Upper lobe of left lung (tissue), 6 donors: ENCODE measurements at regions not wholly inside any gene's neighbourhood (a gene's known extent, or its start where the extent isn't known, plus 50 kb on each side); places are given as distances from the start of the nearest gene placed in this dataset.
"Not testable (repeated sequence)": the region's sequence is repeated elsewhere in the genome, so short reads cannot be mapped to it uniquely, and the experiment has no call there.

ENCODE experiments used
- ATAC-seq, 2 donors: fragments of 200-7000 bp; cut with Tn5 transposase; one replicate each; pipeline ENCODE4 v1.9.1; 2022; ENCODE audit warnings: mild to moderate bottlenecking in 2 of 2, moderate library complexity in 2 of 2; ENCODE audit not compliant: low FRiP score in 2 of 2
- DNase-seq, 2 donors: peaks; one replicate each; pipeline ENCODE4 v3.0.0-alpha.2; 2019 to 2020
- H3K27ac ChIP-seq, 4 donors: fragments of 200-600 bp; sonication (generic); one replicate each; pipeline ENCODE4 v1.5.1; 2016 to 2019
- H3K27me3 ChIP-seq, 4 donors: fragments of 200-600 bp; sonication (generic); one replicate each; pipeline ENCODE4 v1.5.1; 2017 to 2019
- H3K36me3 ChIP-seq, 4 donors: fragments of 200-600 bp; sonication (generic); one replicate each; pipeline ENCODE4 v1.5.1; 2016 to 2019
- H3K4me1 ChIP-seq, 4 donors: fragments of 200-600 bp; sonication (generic); one replicate each; pipeline ENCODE4 v1.5.1; 2018 to 2019
- H3K4me3 ChIP-seq, 4 donors: fragments of 200-600 bp; sonication (generic); one replicate each; pipeline ENCODE4 v1.5.1; 2017 to 2019; ENCODE audit warnings: mild to moderate bottlenecking in 2 of 4, moderate library complexity in 1 of 4
- H3K9me3 ChIP-seq, 4 donors: fragments of 200-600 bp; sonication (generic); one replicate each; pipeline ENCODE4 v1.5.1; 2018 to 2019
- CTCF ChIP-seq, 6 experiments: fragments of 450-650 bp in 4 of 6; fragments of 200-600 bp in 2 of 6; sonication (generic) in 2 of 6; IDR thresholded peaks; one replicate each; pipeline ENCODE4 v1.5.1; 2016 to 2019; ENCODE audit warnings: antibody characterized with exemption in 6 of 6
- EP300 ChIP-seq, 4 donors: sonication (generic); formaldehyde crosslinking; IDR thresholded peaks; one replicate each; pipeline ENCODE4 v1.5.1; 2017; ENCODE audit warnings: antibody characterized with exemption in 4 of 4, control low read depth in 2 of 4
- POLR2A ChIP-seq, 4 donors: fragments of 450-650 bp; IDR thresholded peaks; one replicate each; pipeline ENCODE4 v1.5.1; 2016 to 2017; ENCODE audit warnings: antibody characterized with exemption in 4 of 4, mild to moderate bottlenecking in 2 of 4
- POLR2AphosphoS5 ChIP-seq, 2 donors: sonication (generic); formaldehyde crosslinking; IDR thresholded peaks; one replicate each; pipeline ENCODE4 v1.5.1; 2017; ENCODE audit warnings: antibody characterized with exemption in 2 of 2
- WGBS, 2 donors: methylation state at CpG; one replicate each; pipeline ENCODE4 v1.1.5; 2017 to 2018; 5-methylcytosine and 5-hydroxymethylcytosine counted together
- donor health status: DM: no; HTN: no; CAD: no; lungs with moderate emphysema.
- donor health status: DM: no; HTN: yes; CAD: no; lungs with severe emphysema.

- Histone ChIP-seq H3K4me1 (no peaks in the 10 kb centered on the region), H3K27ac (no peak overlapping the region), H3K4me3 (no peak overlapping the region), H3K36me3 (no peaks in the 10 kb centered on the region), H3K27me3 (no peaks in the 10 kb centered on the region), H3K9me3 (peaks cover 0 to 3% (median 0%) of the 10 kb centered on the region in 4 donors)
- DNase-seq (no peak), ATAC-seq (no peak)
- WGBS, 2 donors, result 29 to 41% methylated on average over 4 of the region's 4 CpGs
- TF ChIP-seq POLR2A (IDR thresholded peaks at IDR 0.05) (no peak), POLR2AphosphoS5 (IDR thresholded peaks at IDR 0.05) (no peak), CTCF (IDR thresholded peaks at IDR 0.05) (no peak), EP300 (IDR thresholded peaks at IDR 0.05) (no peak)
Measured at GRCh38 chrX:95441836-95442235, 1242.8 kb upstream of the DIAPH2 start.

GRCh38 chrX:95484781-95485180 lies 1199.9 kb upstream of the DIAPH2 start:
- Histone ChIP-seq H3K27me3 (no peaks in the 10 kb centered on the region), H3K4me3 (no peak overlapping the region), H3K36me3 (no peaks in the 10 kb centered on the region), H3K27ac (no peak overlapping the region), H3K4me1 (no peaks in the 10 kb centered on the region), H3K9me3 (no peaks in the 10 kb centered on the region)
- DNase-seq (no peak), ATAC-seq (no peak)
- 53 to 69% methylated on average over 1 of the region's 1 CpG for WGBS, 2 donors
- TF ChIP-seq CTCF (IDR thresholded peaks at IDR 0.05) (no peak), POLR2AphosphoS5 (IDR thresholded peaks at IDR 0.05) (no peak), EP300 (IDR thresholded peaks at IDR 0.05) (no peak), POLR2A (IDR thresholded peaks at IDR 0.05) (no peak)

GRCh38 chrX:95505721-95506120 lies 1178.9 kb upstream of the DIAPH2 start:
- DNase-seq, result no peak
- Histone ChIP-seq H3K4me1 (no peaks in the 10 kb centered on the region), H3K4me3 (no peak overlapping the region), H3K27me3 (no peaks in the 10 kb centered on the region), H3K27ac (no peak overlapping the region), H3K9me3 (no peaks in the 10 kb centered on the region), H3K36me3 (no peaks in the 10 kb centered on the region)
- no peak for TF ChIP-seq POLR2A (IDR thresholded peaks at IDR 0.05)
- TF ChIP-seq POLR2AphosphoS5 (IDR thresholded peaks at IDR 0.05), result no peak
- TF ChIP-seq CTCF (IDR thresholded peaks at IDR 0.05), result no peak
- no peak for TF ChIP-seq EP300 (IDR thresholded peaks at IDR 0.05)
- no peak for ATAC-seq

- Histone ChIP-seq H3K4me1 (no peaks in the 10 kb centered on the region), H3K36me3 (no peaks in the 10 kb centered on the region), H3K4me3 (no peak overlapping the region), H3K9me3 (no peaks in the 10 kb centered on the region), H3K27ac (no peak overlapping the region), H3K27me3 (no peaks in the 10 kb centered on the region)
- ATAC-seq (no peak), DNase-seq (no peak)
- WGBS, 2 donors, result 70 to 81% methylated on average over 2 of the region's 2 CpGs
- no peak for TF ChIP-seq POLR2AphosphoS5 (IDR thresholded peaks at IDR 0.05)
Measured at GRCh38 chrX:95509474-95509873, 1175.2 kb upstream of the DIAPH2 start.

GRCh38 chrX:95524018-95524417 lies 1160.6 kb upstream of the DIAPH2 start:
- DNase-seq, H3K36me3 ChIP-seq, H3K9me3 ChIP-seq, H3K27me3 ChIP-seq, H3K4me1 ChIP-seq, H3K27ac ChIP-seq, ATAC-seq, H3K4me3 ChIP-seq: not testable (repeated sequence)
- WGBS, 2 donors, result 79 to 90% methylated on average over 5 of the region's 5 CpGs

GRCh38 chrX:95536111-95536510 lies 1148.5 kb upstream of the DIAPH2 start:
- H3K27me3 ChIP-seq, result no peaks in the 10 kb centered on the region
- no peak for DNase-seq
- no peak for ATAC-seq

More at GRCh38 chrX:95536111-95536510, 1148.5 kb upstream of the DIAPH2 start:
- Histone ChIP-seq H3K27ac (no peak overlapping the region), H3K4me1 (no peaks in the 10 kb centered on the region), H3K9me3 (no peaks in the 10 kb centered on the region), H3K36me3 (no peaks in the 10 kb centered on the region), H3K4me3 (no peak overlapping the region)
- TF ChIP-seq CTCF (IDR thresholded peaks at IDR 0.05) (no peak), POLR2A (IDR thresholded peaks at IDR 0.05) (no peak), POLR2AphosphoS5 (IDR thresholded peaks at IDR 0.05) (no peak), EP300 (IDR thresholded peaks at IDR 0.05) (no peak)
- WGBS, 2 donors, result 79 to 95% methylated on average over 1 of the region's 1 CpG
